H1 (cell line): ENCODE measurements at regions not wholly inside any gene's neighbourhood (a gene's known extent, or its start where the extent isn't known, plus 50 kb on each side); places are given as distances from the start of the nearest gene placed in this dataset.

Experiments used
- NANOG ChIP-seq: IDR thresholded peaks from 2 replicates; pipeline ENCODE4 v1.6.1; 2011; ENCODE audit warnings: low read length, low read depth, mild to moderate bottlenecking, inconsistent platforms; ENCODE audit not compliant: insufficient read depth, poor library complexity, severe bottlenecking
- ZNF274 ChIP-seq: IDR thresholded peaks from 2 replicates; pipeline ENCODE4 v1.7.0; 2012; ENCODE audit warnings: low read length, borderline replicate concordance; ENCODE audit errors: extremely low read depth

DNA sequence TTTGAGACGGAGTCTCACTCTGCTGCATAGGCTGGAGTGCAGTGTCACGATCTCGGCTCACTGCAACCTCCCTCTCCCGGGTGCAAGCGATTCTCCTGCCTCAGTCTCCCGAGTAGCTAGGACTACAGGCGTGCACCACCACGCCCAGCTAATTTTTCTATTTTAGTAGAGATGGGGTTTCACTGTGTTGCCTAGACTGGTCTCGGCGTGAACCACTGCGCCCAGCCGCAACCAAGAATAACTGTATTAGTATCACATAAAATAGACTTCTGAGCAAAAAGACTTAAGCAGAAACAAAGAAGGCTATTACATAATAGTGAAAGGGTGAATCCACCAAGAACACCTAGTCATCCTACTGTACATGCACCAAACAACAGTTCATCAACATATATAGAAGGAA lies 67.6 kb upstream of the TFEC start (continued):
- TF ChIP-seq NANOG, result no peak
- no peak for TF ChIP-seq ZNF274
- TF ChIP-seq, all 59 proteins: peak for 0
